BE2C (cell line): ENCODE measurements at regions not wholly inside any gene's neighbourhood (a gene's known extent, or its start where the extent isn't known, plus 50 kb on each side); places are given as distances from the start of the nearest gene placed in this dataset.

Experiments used
- DNase-seq: peaks from one replicate; pipeline ENCODE4 v3.0.0-alpha.2; 2020
- H3K27me3 ChIP-seq: fragments of 250-450 bp; sonication (Bioruptor Pico); 2 replicates; pipeline ENCODE4 v1.5.1; 2020; ENCODE audit warnings: mild to moderate bottlenecking
- H3K36me3 ChIP-seq: fragments of 250-450 bp; sonication (Bioruptor Pico); 2 replicates; pipeline ENCODE4 v1.5.1; 2020; ENCODE audit warnings: mild to moderate bottlenecking
- H3K4me1 ChIP-seq: fragments of 250-450 bp; sonication (Bioruptor Pico); 2 replicates; pipeline ENCODE4 v1.5.1; 2020
- H3K4me3 ChIP-seq: 2 replicates; pipeline ENCODE4 v1.5.1; 2011; ENCODE audit warnings: low read depth, low read length
- H3K9me3 ChIP-seq: fragments of 250-450 bp; sonication (Bioruptor Pico); 2 replicates; pipeline ENCODE4 v1.5.1; 2020
- TF ChIP-seq, protein P1 (sequence below): IDR thresholded peaks from 2 replicates; pipeline ENCODE4 v1.5.1; 2012; ENCODE audit warnings: mild to moderate bottlenecking, low read depth, low read length

DNA sequence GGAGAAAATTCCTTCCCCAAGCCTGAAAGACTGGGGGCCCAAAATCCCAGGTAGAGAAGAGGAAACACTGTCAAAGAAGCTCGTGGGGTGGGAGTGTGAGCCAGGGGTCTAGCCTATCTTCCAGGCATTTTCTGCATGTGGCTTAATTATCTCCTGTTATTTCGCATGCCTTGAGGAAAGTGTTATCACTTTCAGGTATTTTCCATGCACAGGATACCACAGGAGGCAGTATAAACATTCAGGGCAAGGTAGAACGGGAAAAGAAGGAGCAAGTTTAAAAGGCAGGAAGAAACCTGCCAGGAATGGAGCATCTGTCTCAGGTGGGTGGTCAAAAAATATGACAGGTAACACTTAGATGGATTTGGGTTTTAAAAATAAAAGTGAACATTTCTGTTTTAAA, 575.3 kb upstream of the ZNF385D start:
- no peaks in the 10 kb centered on the region for H3K36me3 ChIP-seq
- no peaks in the 10 kb centered on the region for H3K9me3 ChIP-seq
- no peak overlapping the region for H3K4me3 ChIP-seq
- TF ChIP-seq, protein P1, sequence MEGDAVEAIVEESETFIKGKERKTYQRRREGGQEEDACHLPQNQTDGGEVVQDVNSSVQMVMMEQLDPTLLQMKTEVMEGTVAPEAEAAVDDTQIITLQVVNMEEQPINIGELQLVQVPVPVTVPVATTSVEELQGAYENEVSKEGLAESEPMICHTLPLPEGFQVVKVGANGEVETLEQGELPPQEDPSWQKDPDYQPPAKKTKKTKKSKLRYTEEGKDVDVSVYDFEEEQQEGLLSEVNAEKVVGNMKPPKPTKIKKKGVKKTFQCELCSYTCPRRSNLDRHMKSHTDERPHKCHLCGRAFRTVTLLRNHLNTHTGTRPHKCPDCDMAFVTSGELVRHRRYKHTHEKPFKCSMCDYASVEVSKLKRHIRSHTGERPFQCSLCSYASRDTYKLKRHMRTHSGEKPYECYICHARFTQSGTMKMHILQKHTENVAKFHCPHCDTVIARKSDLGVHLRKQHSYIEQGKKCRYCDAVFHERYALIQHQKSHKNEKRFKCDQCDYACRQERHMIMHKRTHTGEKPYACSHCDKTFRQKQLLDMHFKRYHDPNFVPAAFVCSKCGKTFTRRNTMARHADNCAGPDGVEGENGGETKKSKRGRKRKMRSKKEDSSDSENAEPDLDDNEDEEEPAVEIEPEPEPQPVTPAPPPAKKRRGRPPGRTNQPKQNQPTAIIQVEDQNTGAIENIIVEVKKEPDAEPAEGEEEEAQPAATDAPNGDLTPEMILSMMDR: no peak
- no peak for DNase-seq
- H3K27me3 ChIP-seq: no peaks in the 10 kb centered on the region
- H3K4me1 ChIP-seq: no peaks in the 10 kb centered on the region

DNA sequence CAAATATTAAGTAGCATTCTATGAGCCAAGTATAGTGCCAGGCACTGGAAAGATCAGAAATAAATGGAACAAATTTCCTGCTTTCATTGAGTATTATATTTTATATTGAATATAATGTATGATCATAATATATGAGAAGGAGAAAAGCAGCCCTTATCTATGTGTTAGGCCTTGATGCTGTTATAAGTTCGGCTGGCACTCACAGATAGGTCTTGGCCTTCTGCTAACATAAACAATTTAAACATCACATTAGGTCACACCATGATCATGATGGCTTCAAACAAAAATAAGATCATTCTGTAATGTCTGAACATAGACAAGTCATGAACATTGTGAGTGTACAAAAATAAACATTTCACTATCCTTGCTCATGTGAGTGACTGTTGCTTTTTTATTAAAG, 584.0 kb upstream of the ZNF385D start:
- no peak for DNase-seq
- Histone ChIP-seq H3K9me3 (no peaks in the 10 kb centered on the region), H3K27me3 (no peaks in the 10 kb centered on the region), H3K4me3 (no peak overlapping the region), H3K4me1 (no peaks in the 10 kb centered on the region), H3K36me3 (no peaks in the 10 kb centered on the region)
- TF ChIP-seq, protein P1: no peak

DNA sequence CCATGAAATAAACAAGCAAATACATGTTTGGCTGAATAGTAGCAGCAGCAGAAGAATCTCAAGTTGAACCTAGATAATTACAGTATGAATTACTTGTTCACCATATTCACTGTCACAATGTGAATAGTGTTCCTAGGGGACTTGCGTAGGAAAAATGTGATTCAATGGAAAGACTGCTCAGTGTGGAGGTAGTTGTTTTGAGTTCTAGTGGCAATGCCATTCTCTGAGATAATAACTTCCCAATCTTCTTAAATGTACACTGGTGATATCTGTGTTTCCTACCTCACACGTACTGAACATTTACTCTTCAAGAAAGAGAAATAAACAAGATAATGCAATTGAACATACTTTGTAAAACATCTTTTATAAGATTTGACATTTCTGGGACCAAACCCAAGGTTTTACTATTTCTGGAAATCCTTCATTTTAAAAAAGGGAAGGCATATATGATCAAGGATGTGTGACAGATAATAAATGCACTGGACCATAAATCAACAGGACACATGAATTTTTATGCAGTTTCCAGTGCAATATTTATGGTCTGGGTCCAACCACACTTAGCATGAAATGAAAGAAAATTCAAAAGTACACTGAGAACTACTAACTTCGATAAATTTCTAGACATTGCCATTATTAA, 598.3 kb upstream of the ZNF385D start:
- Histone ChIP-seq H3K36me3 (no peaks in the 10 kb centered on the region), H3K27me3 (no peaks in the 10 kb centered on the region), H3K4me3 (no peak overlapping the region), H3K4me1 (no peaks in the 10 kb centered on the region), H3K9me3 (no peaks in the 10 kb centered on the region)
- TF ChIP-seq, protein P1: no peak
- DNase-seq: no peak

DNA sequence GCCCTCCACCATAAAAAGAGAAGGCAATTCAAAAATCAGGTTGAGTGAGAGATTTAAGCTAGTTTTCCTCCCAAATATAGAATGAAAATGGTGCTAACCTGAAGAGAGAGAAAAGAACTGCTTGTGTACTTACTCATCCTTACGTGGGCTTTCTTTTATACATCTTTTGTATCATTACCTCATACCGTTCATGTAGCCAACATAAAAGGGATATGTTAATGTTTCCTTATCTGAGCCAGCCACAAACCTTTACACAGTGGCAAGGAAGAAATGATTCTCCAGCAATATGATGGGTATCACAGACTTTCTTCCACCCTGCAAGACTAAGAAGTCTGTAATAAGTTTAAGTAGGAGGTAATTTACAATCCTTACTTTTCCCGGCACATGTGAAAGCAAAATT, 600.8 kb upstream of the ZNF385D start:
- no peak for DNase-seq
- TF ChIP-seq, protein P1: no peak
- no peaks in the 10 kb centered on the region for H3K9me3 ChIP-seq
- H3K4me3 ChIP-seq: no peak overlapping the region
- H3K4me1 ChIP-seq: no peaks in the 10 kb centered on the region
- no peaks in the 10 kb centered on the region for H3K27me3 ChIP-seq
- H3K36me3 ChIP-seq: no peaks in the 10 kb centered on the region

DNA sequence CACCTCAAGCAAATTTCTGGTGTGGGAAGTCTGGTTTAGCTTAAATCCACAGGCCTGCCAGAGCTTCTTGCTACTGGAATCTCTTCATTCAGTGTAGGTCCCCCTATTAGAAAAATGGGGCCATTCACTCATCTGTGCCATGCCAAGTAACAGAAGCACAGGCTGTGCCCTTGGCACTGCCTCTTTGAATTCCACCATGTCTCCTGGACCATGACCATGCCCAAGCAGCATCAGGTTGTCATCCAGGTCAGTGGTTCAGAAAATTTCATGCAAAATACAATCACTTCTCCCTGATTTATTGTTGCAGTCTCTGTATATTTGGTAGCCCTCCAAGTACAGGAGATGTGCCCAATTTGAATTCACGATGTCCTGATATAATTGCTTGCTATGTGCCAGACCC, 602.1 kb upstream of the ZNF385D start:
- no peaks in the 10 kb centered on the region for H3K36me3 ChIP-seq
- H3K27me3 ChIP-seq: no peaks in the 10 kb centered on the region
- no peaks in the 10 kb centered on the region for H3K4me1 ChIP-seq
- H3K9me3 ChIP-seq: no peaks in the 10 kb centered on the region
- TF ChIP-seq, protein P1: no peak
- DNase-seq: no peak
- no peak overlapping the region for H3K4me3 ChIP-seq

DNA sequence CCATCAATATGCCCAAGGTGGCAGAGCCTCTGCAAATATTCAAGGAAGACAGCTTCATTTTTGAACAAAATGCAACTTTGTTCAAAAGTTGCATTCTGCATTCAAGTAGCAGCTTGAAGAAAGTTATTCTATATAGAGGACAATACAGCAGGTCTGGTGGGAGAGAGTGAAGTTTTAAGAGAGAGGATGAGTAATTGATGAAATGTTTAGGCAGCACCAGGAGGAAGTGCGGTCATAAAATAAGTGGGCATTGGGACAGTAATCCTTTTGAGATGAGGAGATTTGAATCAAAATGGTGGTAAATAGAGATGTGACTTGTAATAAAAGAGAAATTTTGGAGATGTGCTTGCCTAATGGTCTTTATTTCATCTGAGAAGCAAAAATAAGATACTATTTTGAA, 607.3 kb upstream of the ZNF385D start:
- Histone ChIP-seq H3K4me3 (no peak overlapping the region), H3K4me1 (no peaks in the 10 kb centered on the region), H3K9me3 (no peaks in the 10 kb centered on the region)

More for the DNA sequence above, 607.3 kb upstream of the ZNF385D start:
- TF ChIP-seq, protein P1: no peak
- H3K27me3 ChIP-seq: no peaks in the 10 kb centered on the region
- no peak for DNase-seq
- no peaks in the 10 kb centered on the region for H3K36me3 ChIP-seq
